PC-9 (cell line): ENCODE measurements at regions not wholly inside any gene's neighbourhood (a gene's known extent, or its start where the extent isn't known, plus 50 kb on each side); places are given as distances from the start of the nearest gene placed in this dataset.

Experiments used
- EZH2 ChIP-seq: fragments of 200-600 bp; sonication (generic); IDR thresholded peaks from 2 replicates; pipeline ENCODE4 v1.8.0; 2017; ENCODE audit warnings: antibody characterized with exemption, low read depth
- TF ChIP-seq, protein P1 (sequence below): fragments of 200-600 bp; sonication (generic); conservative IDR thresholded peaks from 2 replicates; pipeline ENCODE4 v1.6.1; 2017; ENCODE audit warnings: mixed run types, antibody characterized with exemption, mild to moderate bottlenecking, moderate library complexity

DNA sequence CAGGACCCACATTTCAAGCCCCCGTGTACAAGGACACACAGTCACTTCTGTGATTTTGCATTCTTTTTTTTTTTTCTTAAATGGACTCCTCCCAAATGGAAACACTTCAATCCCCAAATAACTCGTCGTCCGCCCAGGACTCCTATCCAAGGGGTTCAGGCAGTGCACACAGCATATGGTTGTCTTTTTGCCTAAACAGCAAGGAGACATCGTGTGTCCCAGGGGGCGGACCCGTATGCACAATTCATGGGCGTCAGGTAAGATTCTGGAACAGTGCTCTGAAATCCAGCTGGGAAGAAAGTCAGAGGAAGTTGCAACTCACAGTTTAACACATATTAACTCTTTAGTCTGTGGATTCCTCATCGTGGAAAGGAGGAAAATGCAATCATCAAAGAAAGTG lies 231.3 kb downstream of the SHOX start:
- TF ChIP-seq, protein P1, sequence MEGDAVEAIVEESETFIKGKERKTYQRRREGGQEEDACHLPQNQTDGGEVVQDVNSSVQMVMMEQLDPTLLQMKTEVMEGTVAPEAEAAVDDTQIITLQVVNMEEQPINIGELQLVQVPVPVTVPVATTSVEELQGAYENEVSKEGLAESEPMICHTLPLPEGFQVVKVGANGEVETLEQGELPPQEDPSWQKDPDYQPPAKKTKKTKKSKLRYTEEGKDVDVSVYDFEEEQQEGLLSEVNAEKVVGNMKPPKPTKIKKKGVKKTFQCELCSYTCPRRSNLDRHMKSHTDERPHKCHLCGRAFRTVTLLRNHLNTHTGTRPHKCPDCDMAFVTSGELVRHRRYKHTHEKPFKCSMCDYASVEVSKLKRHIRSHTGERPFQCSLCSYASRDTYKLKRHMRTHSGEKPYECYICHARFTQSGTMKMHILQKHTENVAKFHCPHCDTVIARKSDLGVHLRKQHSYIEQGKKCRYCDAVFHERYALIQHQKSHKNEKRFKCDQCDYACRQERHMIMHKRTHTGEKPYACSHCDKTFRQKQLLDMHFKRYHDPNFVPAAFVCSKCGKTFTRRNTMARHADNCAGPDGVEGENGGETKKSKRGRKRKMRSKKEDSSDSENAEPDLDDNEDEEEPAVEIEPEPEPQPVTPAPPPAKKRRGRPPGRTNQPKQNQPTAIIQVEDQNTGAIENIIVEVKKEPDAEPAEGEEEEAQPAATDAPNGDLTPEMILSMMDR, result no peak
- no peak for TF ChIP-seq EZH2
